A549 (cell line): ENCODE measurements at regions not wholly inside any gene's neighbourhood (a gene's known extent, or its start where the extent isn't known, plus 50 kb on each side); places are given as distances from the start of the nearest gene placed in this dataset.

Experiments
- ATAC-seq, 2 experiments: fragments of 200-7000 bp in 1 of 2; fragments of >200 bp in 1 of 2; cut with Nextera tagmentation in 1 of 2; cut with Tn5 transposase in 1 of 2; 3 replicates each; pipeline versions ENCODE4 v1.8.0 to v1.9.1; 2018 to 2020; ENCODE audit warnings: mild to moderate bottlenecking in 1 of 2, moderate library complexity in 1 of 2
- CTCF ChIA-PET: fragments of 300-600 bp; sonication (Branson Sonifier 250); formaldehyde crosslinking; extraction: SDS; loops from one replicate; lab custom pipeline; 2021; ENCODE audit warnings: antibody characterized with exemption, inconsistent platforms; lab: Yijun Ruan, JAX
- POLR2A ChIA-PET: fragments of 350-600 bp; formaldehyde crosslinking; extraction: SDS; loops from one replicate; lab custom pipeline; 2021; ENCODE audit warnings: antibody characterized with exemption, inconsistent platforms; lab: Yijun Ruan, JAX
- DNase-seq, 2 experiments: peaks; one replicate each; pipeline versions ENCODE4 v3.0.0 to v3.0.0-alpha.2; 2011 to 2016; ENCODE audit warnings: low read depth in 1 of 2, low spot score in 1 of 2
- FAIRE-seq: peaks from 2 replicates; lab custom pipeline; 2011; peaks lifted over from hg19 to GRCh38; lab: Jason Lieb, UNC
- H3K27ac ChIP-seq, 2 experiments: fragments of >200 bp; sonication (Bioruptor Twin); formaldehyde crosslinking; 3 replicates each; pipeline ENCODE4 v1.5.1; 2016 to 2017
- H3K4me1 ChIP-seq: fragments of >200 bp; sonication (Bioruptor Twin); formaldehyde crosslinking; 3 replicates; pipeline ENCODE4 v1.6.1; 2016
- H3K4me2 ChIP-seq: fragments of >200 bp; sonication (Bioruptor Twin); formaldehyde crosslinking; 3 replicates; pipeline ENCODE4 v1.6.1; 2016
- H3K4me3 ChIP-seq: fragments of >200 bp; sonication (Bioruptor Twin); formaldehyde crosslinking; 3 replicates; pipeline ENCODE4 v1.5.1; 2016
- H3K9me3 ChIP-seq: fragments of >200 bp; sonication (Bioruptor Twin); formaldehyde crosslinking; 3 replicates; pipeline ENCODE4 v1.6.1; 2016
- ATOH8 ChIP-seq: fragments of 250-450 bp; sonication (Bioruptor Pico); IDR thresholded peaks from 2 replicates; pipeline ENCODE4 v1.5.0; 2020; ENCODE audit warnings: low read depth, mild to moderate bottlenecking, moderate library complexity
- BCL3 ChIP-seq: fragments of >200 bp; sonication (Bioruptor Twin); formaldehyde crosslinking; IDR thresholded peaks from 3 replicates; pipeline ENCODE4 v1.6.1; 2016
- CBX8 ChIP-seq: fragments of 200-600 bp; sonication (generic); IDR thresholded peaks from 2 replicates; pipeline ENCODE4 v1.6.1; 2016
- CEBPB ChIP-seq, 2 experiments: fragments of >200 bp in 1 of 2; sonication (Bioruptor Twin) in 1 of 2; formaldehyde crosslinking in 1 of 2; IDR thresholded peaks; 2 replicates each; pipeline ENCODE4 v1.6.1; 2012 to 2016
- CHD4 ChIP-seq: fragments of 200-600 bp; sonication (generic); IDR thresholded peaks from 2 replicates; pipeline ENCODE4 v1.6.1; 2016; ENCODE audit warnings: antibody characterized with exemption, mild to moderate bottlenecking, borderline replicate concordance
- E2F6 ChIP-seq: IDR thresholded peaks from 2 replicates; pipeline ENCODE4 v1.6.1; 2012; ENCODE audit warnings: low read depth, borderline replicate concordance
- EHF ChIP-seq: fragments of 250-450 bp; sonication (Bioruptor Pico); IDR thresholded peaks from 2 replicates; pipeline ENCODE4 v1.5.0; 2020; ENCODE audit warnings: mild to moderate bottlenecking
- EHMT2 ChIP-seq: fragments of 200-600 bp; sonication (generic); IDR thresholded peaks from 2 replicates; pipeline ENCODE4 v1.6.1; 2016; ENCODE audit warnings: antibody characterized with exemption, low read depth, mild to moderate bottlenecking, moderate library complexity
- ELK1 ChIP-seq: fragments of 150-350 bp; IDR thresholded peaks from 2 replicates; pipeline ENCODE4 v1.6.1; 2014; ENCODE audit warnings: low read depth, mild to moderate bottlenecking, low read length
- ESRRA ChIP-seq: fragments of 150-350 bp; IDR thresholded peaks from 2 replicates; pipeline ENCODE4 v1.6.1; 2014; ENCODE audit warnings: mild to moderate bottlenecking, low read length, borderline replicate concordance
- FOXS1 ChIP-seq: fragments of 250-450 bp; sonication (Bioruptor Pico); IDR thresholded peaks from 2 replicates; pipeline ENCODE4 v1.5.0; 2020; ENCODE audit warnings: mild to moderate bottlenecking, moderate library complexity
- HES2 ChIP-seq: fragments of >200 bp; sonication (Bioruptor Twin); formaldehyde crosslinking; IDR thresholded peaks from 2 replicates; pipeline ENCODE4 v1.6.1; 2016
- KDM1A ChIP-seq: fragments of 200-600 bp; sonication (generic); IDR thresholded peaks from 2 replicates; pipeline ENCODE4 v1.6.1; 2016; ENCODE audit warnings: low read depth, mild to moderate bottlenecking
- MAFK ChIP-seq: fragments of 450-650 bp; IDR thresholded peaks from 2 replicates; pipeline ENCODE4 v1.6.1; 2014; ENCODE audit not compliant: partially characterized antibody
- MAX ChIP-seq: IDR thresholded peaks from 2 replicates; pipeline ENCODE4 v1.6.1; 2012
- MYC ChIP-seq: IDR thresholded peaks from 2 replicates; pipeline ENCODE4 v1.6.1; 2012; ENCODE audit warnings: mild to moderate bottlenecking, inconsistent platforms, low read length, improper control_type of control experiment, borderline replicate concordance
- NFE2L2 ChIP-seq: fragments of 150-350 bp; conservative IDR thresholded peaks from 2 replicates; pipeline ENCODE4 v1.6.1; 2014; ENCODE audit warnings: low read length
- NPAS2 ChIP-seq: fragments of 250-450 bp; sonication (Bioruptor Pico); IDR thresholded peaks from 2 replicates; pipeline ENCODE4 v1.8.0; 2022; ENCODE audit warnings: mild to moderate bottlenecking, moderate library complexity, borderline replicate concordance
- NR3C1 ChIP-seq: fragments of >200 bp; sonication (Bioruptor Twin); formaldehyde crosslinking; IDR thresholded peaks from 3 replicates; pipeline ENCODE4 v1.6.1; 2017
- PBX3 ChIP-seq: IDR thresholded peaks from 2 replicates; pipeline ENCODE4 v1.6.1; 2012
- PHF8 ChIP-seq: fragments of 200-600 bp; sonication (generic); IDR thresholded peaks from 2 replicates; pipeline ENCODE4 v1.6.1; 2016; ENCODE audit warnings: low read depth, mild to moderate bottlenecking, antibody characterized with exemption, moderate library complexity, borderline replicate concordance
- POLR2AphosphoS2 ChIP-seq: conservative IDR thresholded peaks from 2 replicates; pipeline ENCODE4 v1.6.1; 2012; ENCODE audit warnings: low read length, improper control_type of control experiment, inconsistent platforms
- RAD21 ChIP-seq, 2 experiments: fragments of >200 bp in 1 of 2; sonication (Bioruptor Twin) in 1 of 2; formaldehyde crosslinking in 1 of 2; IDR thresholded peaks in 1 of 2; conservative IDR thresholded peaks in 1 of 2; 2 replicates in 1 of 2; 3 replicates in 1 of 2; pipeline ENCODE4 v1.6.1; 2012 to 2018; ENCODE audit warnings: inconsistent platforms in 1 of 2
- RNF2 ChIP-seq: fragments of 200-600 bp; sonication (generic); IDR thresholded peaks from 2 replicates; pipeline ENCODE4 v1.6.1; 2016; ENCODE audit warnings: low read depth, mild to moderate bottlenecking, antibody characterized with exemption, moderate library complexity, borderline replicate concordance
- TP53 ChIP-seq: fragments of 250-450 bp; sonication (Bioruptor Pico); IDR thresholded peaks from 2 replicates; pipeline ENCODE4 v1.5.0; 2021; ENCODE audit warnings: mild to moderate bottlenecking, moderate library complexity
- ZC3H11A ChIP-seq: fragments of 450-650 bp; IDR thresholded peaks from 2 replicates; pipeline ENCODE4 v1.6.1; 2014; ENCODE audit warnings: antibody characterized with exemption, mild to moderate bottlenecking
- ZSCAN20 ChIP-seq: fragments of 250-450 bp; sonication (Bioruptor Pico); IDR thresholded peaks from 2 replicates; pipeline ENCODE4 v1.8.0; 2022; ENCODE audit warnings: mild to moderate bottlenecking, moderate library complexity
- WGBS: methylation state at CpG from one replicate; pipeline ENCODE4 v1.1.6; 2017; ENCODE audit errors: missing lambda C conversion rate; 5-methylcytosine and 5-hydroxymethylcytosine counted together

GRCh38 chr12:40577834-40578233 lies 114.4 kb upstream of the CNTN1 start:
- Histone ChIP-seq H3K4me1 (no peaks in the 10 kb centered on the region), H3K9me3 (peaks cover 18% of the 10 kb centered on the region), H3K27ac (no peak overlapping the region)
- DNase-seq, result no peak
- CTCF ChIA-PET, result no interaction called here
- 3% methylated on average over 1 of the region's 1 CpG for WGBS
- ATAC-seq, result no peak
- no peak for TF ChIP-seq MAX
- no peak for TF ChIP-seq ATOH8
- TF ChIP-seq NFE2L2, result no peak
- no peak for TF ChIP-seq POLR2AphosphoS2
- no peak for TF ChIP-seq E2F6
- TF ChIP-seq CBX8, result no peak
- no peak for TF ChIP-seq KDM1A
- TF ChIP-seq BCL3, result no peak
- no peak for TF ChIP-seq TP53
- TF ChIP-seq ZSCAN20 (CRISPR knock-in tag), result no peak
- TF ChIP-seq ZC3H11A, result no peak
- no peak for TF ChIP-seq NR3C1
- TF ChIP-seq RAD21 (conservative IDR thresholded peaks at IDR 0.05 in 1 of 2, IDR thresholded peaks at IDR 0.05 in 1 of 2), result no peak
- TF ChIP-seq FOXS1 (CRISPR knock-in tag), result no peak
- no peak for TF ChIP-seq CHD4
- TF ChIP-seq, all 56 proteins: peak for 0
- FAIRE-seq, result no peak
- POLR2A ChIA-PET, result no interaction called here
- H3K4me2 ChIP-seq, result no peak overlapping the region
- H3K4me3 ChIP-seq, result no peak overlapping the region

- ATAC-seq (no peak), DNase-seq (no peak)
- no peaks in the 10 kb centered on the region for H3K4me1 ChIP-seq
- POLR2A ChIA-PET, result no interaction called here
- CTCF ChIA-PET, result no interaction called here
- no peak overlapping the region for H3K4me3 ChIP-seq
- TF ChIP-seq MAX, result no peak
- TF ChIP-seq ELK1, result no peak
- TF ChIP-seq NPAS2 (CRISPR knock-in tag), result no peak
- TF ChIP-seq, all 56 proteins: peak for 0
- Histone ChIP-seq H3K27ac (no peak overlapping the region), H3K4me2 (no peak overlapping the region), H3K9me3 (peaks cover 18% of the 10 kb centered on the region)
- FAIRE-seq, result no peak
- 65% methylated on average over 1 of the region's 1 CpG for WGBS
Observed at GRCh38 chr12:40579687-40580086, 112.6 kb upstream of the CNTN1 start.

GRCh38 chr12:40580346-40580745 lies 111.9 kb upstream of the CNTN1 start:
- CTCF ChIA-PET, result no interaction called here
- FAIRE-seq, result no peak
- H3K27ac ChIP-seq, result no peak overlapping the region
- TF ChIP-seq RNF2 (no peak), ZSCAN20 (CRISPR knock-in tag) (no peak), EHMT2 (no peak), MYC (no peak), HES2 (no peak), PBX3 (no peak), MAFK (no peak), CEBPB (IDR thresholded peaks at IDR 0.05) (no peak), PHF8 (no peak), ESRRA (no peak), ZC3H11A (no peak), NPAS2 (CRISPR knock-in tag) (no peak), EHF (CRISPR knock-in tag) (no peak), FOXS1 (CRISPR knock-in tag) (no peak)
- no peak for ATAC-seq
- no peak overlapping the region for H3K4me3 ChIP-seq
- POLR2A ChIA-PET, result no interaction called here
- no peak for DNase-seq
- peaks cover 18% of the 10 kb centered on the region for H3K9me3 ChIP-seq
- 91% methylated on average over 2 of the region's 2 CpGs for WGBS
- H3K4me2 ChIP-seq, result no peak overlapping the region
- H3K4me1 ChIP-seq, result no peaks in the 10 kb centered on the region
